CMK (cell line): ENCODE measurements at regions not wholly inside any gene's neighbourhood (a gene's known extent, or its start where the extent isn't known, plus 50 kb on each side); places are given as distances from the start of the nearest gene placed in this dataset.

Experiments used
- DNase-seq: peaks from one replicate; pipeline ENCODE4 v3.0.0-alpha.2; 2010; ENCODE audit warnings: low read depth

DNA sequence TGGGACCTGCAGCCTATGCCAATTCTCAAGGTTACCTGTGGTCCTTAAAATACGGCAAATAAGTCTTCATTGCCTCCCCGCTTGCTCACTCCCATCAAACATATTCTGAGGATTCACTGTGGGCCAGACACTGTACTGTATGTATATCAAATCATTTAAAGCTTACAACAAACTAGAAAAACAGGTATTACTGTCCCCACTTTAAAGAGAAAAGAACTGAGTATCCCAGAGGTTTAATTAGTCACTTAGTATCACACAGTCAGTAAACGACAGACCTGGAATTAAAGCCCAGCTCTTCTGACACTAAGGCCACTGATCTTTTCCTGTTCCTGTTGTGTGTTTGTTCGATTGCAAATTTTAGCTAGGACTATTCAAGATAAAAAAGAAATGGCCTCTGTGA is 248.2 kb downstream of the ACTL7B start:
- DNase-seq, result no peak

DNA sequence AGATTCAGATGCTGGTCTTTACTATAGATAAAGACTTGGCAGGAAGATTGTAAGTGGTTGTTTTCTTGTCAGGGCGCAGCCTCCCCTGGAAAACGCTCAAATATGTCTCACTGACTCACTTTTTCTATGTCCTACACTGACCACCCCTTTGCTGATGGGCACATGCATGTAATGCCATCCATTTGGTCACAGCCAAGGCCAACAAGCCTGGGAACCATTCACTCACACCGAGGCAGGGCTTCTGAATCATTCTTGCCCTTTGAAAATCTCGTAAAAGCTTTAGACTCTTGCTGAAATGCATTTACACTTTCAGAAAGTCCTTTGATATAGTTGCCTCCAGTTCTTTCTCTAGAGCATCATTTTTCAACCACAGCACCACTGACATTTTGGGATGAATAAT is 249.4 kb downstream of the ACTL7B start:
- DNase-seq, result no peak

DNA sequence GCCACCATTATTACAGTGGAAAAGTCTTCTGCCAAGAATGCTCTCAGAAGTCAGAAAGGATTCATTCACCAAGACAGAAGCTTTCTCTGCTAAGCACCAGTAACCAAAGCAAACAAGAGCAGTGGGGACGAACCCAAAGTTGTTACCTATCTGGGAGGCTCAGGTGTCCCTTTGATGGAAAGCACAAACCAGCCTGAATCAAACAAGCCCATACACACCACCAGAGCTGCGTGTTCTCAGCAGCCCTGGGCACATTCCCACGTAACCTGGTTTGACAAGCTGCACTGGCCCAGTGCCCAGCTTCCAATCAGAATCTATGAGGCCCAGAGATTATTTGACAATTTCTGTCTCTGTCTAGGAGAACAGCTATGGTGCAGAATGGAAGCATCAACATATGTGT is 252.6 kb downstream of the ACTL7B start:
- no peak for DNase-seq

DNA sequence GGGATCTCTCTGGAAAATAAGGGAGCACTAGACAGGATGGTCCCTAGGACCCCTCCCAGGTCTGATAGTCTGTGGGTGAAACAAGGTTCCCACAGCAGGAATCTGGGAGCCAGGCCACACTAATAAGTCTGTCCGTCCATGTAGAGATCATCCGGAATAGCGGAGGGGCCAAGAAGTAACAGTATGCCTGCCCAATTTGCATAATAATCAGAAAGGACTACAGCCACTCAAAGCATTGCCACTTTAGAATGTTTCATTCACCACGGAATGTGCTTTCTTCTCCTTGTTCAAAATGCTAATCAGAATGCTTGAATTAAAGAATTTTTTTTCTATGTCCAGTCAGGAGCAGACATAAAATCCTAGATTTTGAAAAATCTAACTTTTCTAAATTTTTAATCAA is 254.9 kb downstream of the ACTL7B start:
- no peak for DNase-seq

DNA sequence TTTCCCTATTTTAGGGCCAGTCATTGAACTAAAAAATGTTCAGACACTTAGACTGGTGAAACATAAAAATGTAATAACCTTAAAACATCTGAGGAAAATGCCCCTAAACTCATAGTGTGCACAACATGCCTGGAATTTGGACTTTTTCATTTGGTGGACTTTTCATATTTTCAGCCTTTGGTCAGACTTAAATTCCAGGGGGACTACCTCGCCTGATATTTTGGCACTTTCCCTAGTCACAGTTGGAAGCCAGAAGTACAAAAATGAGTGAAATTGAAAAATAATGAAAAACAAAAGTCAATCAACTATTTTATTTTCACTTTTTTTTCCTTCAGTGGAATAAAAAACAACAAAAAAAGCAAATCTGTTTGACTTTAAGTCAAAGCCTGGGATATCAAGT is 256.2 kb downstream of the ACTL7B start:
- DNase-seq, result no peak

DNA sequence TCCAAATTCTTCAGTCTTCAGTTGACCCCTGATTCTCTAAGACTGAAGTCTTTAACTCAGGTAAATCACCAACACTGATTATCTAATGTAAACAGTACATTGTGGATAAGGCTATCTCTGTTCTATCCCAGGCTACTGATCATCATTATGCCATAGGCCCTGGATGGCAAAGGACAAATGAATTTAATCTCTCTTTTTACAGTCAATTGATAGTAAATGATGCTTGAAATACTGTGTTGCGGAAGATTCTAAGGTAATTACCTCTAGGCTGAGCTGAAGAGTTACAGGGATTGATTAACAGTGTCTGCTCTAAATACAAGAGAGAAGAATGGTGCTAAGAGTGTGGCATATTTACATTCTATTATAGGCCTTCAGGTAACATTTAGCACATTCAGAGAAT is 264.7 kb downstream of the ACTL7B start:
- DNase-seq, result no peak

DNA sequence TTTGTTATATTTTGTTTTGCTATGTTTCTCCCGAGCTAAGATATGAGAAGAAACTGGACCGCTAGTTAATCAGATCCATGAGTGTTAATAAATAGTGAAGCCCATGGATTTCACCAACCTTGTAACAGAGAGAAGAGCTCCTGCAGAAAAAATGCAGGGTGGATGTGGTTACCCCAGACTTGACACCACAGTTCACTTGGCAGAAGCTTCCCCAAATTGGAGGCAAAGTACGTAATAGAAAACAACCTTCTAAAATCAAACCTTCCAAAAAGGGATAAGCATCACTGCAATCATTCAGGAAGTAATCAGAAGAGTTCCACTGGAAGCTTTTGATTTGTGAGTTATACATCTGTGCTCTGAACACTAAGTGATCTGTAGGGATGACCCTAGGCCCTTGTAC is 267.5 kb downstream of the ACTL7B start:
- no peak for DNase-seq

DNA sequence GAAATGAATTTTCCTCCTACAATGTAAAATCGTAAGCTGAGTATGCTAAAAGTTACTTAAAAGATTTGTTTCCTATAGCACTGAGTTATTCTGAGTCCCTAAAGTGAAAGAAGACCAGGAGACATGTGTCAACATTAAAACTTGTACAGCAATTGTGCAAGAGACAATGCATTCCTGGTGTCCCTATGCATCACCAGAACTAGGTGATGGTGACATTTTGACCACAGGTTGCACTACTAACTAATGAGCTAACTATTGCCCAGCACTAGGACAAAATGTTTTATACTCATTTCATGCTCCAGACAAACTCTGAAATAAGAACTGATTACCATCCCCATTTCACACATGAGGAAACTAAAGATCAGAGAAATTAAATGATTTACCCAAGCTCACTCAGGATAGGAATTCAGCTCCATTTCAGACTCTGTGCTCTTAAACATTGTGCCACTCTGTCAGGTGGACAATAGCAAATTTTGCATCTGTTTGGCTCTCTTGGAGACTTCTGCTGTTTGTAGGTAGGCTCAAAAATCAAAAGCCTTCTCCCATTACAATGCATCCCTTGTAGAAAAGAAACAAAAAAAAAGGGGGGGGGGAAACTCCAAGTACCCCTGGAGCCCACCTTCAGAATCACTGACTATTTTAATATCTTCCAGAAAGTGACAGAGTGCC is 269.2 kb downstream of the ACTL7B start:
- DNase-seq, result no peak

DNA sequence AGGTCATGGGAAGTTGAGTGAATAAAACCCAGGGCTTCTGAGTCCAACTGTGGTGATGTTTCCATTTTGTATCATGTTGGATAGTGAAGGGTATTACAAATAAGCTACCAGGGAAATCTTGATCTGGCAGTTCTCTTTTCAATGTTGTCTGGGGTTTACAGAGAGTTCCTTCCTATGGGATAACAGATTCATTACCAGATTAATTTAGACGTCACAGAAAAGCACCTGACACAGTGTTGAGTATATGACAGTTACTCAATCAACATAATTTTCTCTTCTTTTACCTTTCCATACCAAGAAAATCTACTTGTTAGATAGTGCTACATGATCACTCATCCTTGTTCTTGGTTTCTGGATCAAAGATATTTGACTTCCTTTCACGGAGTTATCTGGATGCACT is 270.9 kb downstream of the ACTL7B start:
- no peak for DNase-seq

DNA sequence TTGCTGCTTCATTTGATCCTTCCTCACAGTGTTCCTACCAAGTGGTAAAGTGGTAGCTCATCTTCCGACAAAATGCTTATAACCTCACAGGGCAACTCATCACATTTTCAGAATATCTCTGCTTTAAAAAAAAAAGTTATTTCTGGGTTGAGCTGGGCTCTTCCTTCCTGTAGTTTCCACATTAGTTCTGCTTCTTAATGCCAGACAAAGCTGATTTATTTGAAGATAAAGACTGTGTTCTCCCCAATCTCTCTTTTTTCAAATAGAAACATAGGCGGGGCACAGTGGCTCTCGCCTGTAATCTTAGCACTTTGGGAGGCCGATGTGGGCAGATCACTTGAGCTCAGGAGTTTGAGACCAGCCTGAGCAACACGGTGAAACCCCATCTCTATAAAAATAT is 273.1 kb downstream of the ACTL7B start:
- no peak for DNase-seq

DNA sequence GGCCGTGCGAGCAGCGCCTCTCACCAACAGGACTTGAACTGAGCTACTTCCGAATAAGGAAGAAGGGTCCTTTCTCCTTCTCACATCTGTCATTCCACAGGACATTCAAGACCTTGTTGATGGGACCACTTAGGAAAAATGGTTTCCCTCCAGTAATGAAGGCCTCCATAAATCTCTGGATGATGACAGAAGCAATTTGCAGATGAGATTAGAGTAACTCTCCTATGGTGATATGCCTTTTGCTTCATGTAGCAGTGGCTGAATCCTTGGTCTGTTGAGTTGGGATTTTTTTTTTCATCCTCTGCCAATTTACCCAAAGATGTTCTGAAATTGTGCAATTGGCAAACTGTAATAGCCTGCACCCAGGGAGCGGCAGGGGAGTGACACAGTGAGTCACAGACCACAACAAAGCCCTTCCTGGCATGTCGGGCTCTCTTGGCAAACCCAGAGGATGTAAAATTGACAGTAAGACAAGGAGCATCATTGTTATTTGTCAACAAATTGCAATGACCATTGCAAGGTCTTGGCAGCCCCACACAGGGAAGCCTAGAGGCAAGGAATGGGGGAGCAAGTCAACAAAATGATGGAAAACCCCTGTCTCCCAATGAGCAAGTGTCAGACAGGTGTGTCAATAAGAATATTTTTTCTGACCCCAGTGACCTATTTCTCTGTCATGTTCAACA is 275.9 kb downstream of the ACTL7B start:
- no peak for DNase-seq

DNA sequence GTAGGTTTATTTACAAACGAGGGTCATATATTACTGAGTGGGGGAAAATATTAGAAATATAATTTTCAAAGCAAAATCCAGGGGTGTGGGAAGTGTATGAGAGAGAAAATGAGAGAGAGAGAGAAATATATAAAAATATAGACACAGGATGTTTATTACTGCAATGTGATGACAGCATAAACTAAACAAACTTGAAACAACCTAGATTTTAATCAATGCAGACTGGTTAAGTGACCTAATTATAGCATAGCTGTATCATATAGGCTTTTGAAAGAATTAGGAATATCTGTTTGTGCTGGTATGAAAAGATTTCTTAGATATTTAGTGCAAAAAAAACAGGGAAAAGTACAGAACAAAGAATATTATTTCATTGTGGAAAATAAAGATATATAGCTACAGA is 280.5 kb downstream of the ACTL7B start:
- DNase-seq, result no peak

DNA sequence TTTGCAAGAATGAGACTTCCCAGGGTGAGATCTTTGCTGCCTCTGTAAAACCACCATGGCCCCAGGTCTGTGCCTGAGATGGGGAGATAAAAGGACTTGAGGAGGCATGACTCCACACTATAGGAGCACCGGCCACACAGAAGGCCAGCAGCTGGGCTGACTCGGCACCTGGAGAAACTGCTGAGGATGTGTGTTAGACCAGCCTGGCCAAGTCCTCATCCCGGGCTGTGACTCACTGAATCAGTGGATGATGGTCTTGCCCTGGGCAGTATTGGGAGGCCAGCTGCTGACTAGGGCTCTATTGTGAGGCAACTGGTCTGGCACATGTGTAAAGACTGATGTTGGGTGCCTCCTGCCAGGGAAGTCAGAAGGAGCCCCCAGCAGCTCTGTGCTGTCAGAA is 286.2 kb downstream of the ACTL7B start:
- DNase-seq, result no peak

DNA sequence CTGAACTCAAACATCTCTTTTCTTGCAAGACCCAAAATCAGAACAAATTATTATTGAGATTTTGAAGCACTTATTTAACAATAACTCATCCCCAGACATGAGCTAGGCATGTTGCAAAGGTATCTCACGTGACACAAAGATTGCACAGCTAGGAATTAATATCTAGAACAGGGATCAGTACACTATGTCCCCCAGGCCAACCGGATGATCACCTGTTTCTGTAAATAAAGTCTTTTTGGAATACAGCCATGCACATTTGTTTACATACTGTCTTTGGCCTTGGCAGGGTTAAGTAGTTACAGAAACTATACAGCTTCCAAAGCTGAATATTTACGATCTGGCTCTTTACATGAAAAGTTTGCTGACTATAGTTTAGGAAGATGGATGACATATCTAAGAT is 287.7 kb downstream of the ACTL7B start:
- no peak for DNase-seq

DNA sequence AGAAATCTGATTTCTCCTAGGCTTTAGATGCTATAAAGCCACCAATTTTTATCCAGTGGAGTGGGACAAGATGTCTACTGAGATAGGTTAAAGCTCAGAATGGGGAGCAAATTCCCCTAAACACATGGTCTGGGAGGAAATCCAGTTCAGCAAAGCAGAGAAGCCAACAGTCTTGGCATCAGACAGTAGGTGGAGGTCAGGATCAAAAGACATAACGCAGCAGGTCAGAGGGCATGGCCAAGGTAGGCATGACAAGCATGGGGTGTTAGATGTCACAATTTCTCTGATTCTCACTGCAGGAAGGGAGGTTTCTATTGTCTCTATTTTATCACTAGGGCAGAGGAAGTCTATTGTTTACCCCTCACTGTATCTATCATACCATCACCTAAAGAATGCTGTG is 288.2 kb downstream of the ACTL7B start:
- DNase-seq, result no peak

DNA sequence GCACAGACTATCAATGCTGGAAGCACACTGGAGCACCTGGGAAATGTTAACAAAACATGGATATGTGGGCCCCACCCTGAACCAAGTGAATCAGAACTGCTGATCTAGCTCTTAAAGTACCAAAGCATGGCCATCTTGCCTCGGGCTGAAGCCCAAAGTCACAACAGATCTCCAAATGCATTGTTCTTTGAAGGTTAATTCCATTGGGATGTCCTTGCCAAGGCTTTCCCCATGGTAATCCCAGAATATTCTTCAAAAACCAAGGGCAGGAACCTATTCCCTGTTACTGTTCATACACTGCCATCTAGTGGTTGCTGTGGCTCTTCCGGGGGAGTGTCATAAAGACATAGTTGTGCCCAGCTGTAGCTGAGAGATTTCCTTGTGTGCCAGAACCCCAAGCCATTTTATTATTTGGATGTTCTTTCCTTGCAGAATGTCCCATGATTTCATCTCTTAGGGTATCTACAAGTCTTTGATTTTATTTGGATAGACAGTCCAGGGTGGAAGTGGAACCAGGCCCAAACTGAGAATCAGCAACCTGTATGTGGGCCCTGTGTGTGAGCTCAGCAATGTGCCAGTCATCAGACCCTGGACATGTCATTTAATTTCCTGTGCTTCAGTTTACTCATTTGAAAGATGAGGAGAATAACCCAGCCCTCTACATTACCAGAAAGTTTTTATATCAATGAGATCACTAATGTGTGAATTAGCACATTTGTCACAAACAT is 290.0 kb downstream of the ACTL7B start:
- DNase-seq, result peak; percentile 31

DNA sequence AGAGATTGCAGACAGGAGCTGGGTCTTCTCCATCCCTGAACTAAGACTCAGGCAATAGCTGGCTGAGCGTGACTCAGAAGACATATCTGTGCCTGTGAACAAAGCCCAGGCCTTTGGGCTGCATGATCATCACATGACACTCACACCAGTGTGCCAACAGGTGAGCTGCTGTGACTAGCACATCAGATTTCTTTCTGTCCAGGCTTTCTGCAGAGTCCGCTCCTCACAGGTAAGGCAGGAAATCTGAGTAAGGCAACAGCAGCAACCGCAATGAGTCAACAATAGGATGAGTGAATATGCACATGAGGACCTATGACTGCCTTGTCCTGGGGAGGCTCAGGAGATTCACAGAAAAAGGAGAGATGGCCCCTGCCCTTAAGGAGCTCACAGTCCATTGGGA is 293.6 kb downstream of the ACTL7B start:
- DNase-seq, result no peak

DNA sequence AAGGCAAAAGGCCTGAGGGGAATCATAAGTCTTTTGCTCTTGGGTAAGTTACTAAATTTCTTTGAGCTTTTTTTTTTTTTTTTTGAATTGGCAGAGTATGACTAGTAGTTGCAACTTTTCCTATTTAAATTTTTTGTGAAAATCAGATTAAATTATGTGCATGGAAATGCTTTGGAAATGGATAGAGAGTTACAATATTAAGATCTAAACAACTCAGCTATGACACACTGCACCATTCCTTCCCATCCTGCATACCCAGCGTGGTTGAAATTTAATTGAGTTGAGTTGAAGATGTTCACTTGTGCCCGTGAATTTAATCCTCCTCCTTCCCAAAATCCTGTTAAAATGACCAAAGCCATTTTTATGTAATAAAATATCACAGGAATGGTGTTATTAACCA is 296.4 kb downstream of the ACTL7B start:
- no peak for DNase-seq

DNA sequence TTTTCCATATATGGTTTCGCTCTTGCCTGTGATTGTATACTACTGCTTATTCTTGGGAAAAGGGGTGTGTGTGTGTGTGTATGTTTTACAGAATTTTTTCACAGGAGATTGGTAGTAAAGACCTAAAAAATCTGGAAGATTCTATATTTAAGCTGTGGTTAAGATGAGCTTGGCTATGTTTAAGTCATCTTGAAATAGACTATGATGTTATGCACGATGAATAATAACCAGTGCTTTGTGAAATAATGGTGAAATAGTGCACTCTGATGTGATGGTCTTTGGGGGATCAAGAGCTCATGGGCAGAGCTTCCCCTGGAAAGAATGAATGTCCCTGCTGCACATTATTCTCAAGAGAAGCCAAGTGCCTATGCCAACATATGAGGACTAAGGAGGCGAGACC is 301.0 kb downstream of the ACTL7B start:
- DNase-seq, result no peak

DNA sequence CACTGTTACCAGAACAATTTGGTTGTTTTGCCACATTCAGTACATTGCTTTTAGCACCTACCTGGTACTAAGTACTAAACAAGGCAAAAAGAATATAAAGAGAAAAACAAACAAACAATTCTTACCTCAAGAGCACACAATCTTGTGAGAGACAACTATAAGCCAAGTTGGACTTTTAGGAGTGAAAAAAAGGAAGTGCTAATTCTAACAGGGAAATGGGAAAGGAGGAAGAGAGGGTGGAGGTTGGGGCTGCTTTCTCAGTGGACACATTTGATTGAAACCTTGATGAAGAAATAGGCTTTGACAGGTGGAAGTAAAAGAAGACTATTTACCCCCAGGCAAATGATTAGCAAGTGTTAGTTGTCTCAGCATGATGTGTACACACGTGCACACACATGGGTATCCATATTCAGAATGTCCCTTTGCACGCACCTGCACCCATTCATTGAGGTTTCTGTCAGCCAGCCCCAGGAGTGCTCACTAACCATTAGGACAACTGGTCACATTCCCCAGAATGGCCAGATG is 302.6 kb downstream of the ACTL7B start:
- no peak for DNase-seq

DNA sequence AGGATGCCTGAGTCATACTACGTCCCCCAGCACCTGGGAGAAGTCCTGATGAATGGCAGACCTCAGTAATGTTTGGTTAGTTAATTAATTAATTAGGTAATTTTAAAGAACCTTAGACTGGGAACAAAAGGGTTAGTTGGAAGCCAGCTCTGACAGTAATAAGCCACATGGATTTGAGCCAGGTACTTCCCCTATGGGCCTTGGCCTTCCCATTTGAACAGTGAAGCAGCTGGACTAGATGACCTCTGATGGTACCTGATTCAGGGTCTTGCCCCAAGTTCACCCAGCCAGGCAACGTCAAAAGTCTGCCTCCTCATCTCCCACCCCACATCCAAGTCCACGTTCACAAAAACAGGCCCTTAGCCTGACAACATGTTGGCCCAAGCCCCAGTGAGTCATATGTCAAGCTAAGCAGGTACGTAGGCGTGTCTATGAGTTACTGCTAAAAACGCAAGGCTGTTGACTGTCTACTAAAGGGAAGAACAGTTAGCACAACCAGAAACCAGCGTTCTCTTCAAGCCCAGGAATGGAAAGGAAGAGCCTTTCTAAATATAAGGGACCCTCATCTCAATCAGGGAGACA is 303.2 kb downstream of the ACTL7B start:
- DNase-seq, result no peak

DNA sequence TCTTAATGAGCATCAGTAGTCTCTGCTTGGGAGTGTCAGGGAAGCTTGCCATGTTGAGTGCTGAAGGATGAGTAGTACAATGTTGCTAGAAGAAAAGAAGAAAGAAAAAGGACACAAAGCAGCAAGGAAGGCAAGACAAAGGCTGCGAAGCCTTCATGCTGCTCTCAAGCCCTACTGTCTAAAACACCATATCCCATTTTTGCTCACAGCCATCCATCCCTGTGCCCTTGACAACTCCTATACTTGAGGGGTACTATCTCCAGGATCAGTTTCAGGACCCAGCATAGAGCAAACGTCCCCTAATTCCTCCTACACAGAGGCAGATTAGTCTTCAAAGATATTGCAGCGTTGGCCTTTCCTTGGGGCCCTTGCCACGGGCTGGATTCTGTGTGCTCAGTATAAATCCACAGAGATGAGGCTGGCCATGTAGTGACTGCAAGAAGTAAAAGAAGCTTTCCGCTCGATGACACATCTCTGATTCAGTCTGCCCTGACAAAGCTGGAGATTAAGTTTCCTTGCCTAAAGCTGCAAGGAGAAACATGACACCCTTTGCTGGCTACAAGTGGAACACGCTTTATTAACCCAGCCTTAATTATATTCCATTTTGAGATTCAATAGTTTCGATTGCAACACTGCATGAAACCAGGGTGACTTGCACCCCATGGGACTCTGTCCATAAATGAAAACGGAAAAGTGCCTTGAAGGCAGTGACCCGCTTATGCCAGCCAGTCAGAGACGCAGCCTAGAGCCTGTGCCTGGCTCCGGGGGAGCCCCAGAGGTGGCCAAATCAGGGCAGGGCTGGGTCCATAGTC is 304.6 kb downstream of the ACTL7B start:
- DNase-seq, result no peak
